ENCODE measurements at regions not wholly inside any gene's neighbourhood (a gene's known extent, or its start where the extent isn't known, plus 50 kb on each side); places are given as distances from the start of the nearest gene placed in this dataset.

DNA sequence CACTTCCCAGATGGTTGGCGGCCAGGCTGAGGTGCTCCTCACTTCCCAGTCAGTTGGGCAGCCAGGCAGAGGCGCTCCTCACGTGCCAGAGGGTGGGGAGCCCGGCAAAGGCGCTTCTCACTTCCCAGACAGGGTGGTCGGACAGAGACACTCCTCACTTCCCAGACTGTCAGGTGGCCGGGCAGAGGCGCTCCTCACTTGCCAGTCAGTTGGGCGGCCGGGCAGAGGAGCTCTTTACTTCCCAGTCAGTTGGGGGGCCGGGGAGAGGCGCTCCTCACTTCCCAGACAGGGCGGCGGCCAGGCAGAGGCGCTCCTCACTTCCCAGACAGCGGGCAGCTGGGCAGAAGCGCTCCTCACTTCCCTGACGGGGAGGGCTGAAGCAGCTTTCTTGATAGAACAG, 143.0 kb upstream of the ARID2 start:
- no peak for DNase-seq (ENCODE audit: low read depth in 1 of 2, low spot score in 1 of 2)

DNA sequence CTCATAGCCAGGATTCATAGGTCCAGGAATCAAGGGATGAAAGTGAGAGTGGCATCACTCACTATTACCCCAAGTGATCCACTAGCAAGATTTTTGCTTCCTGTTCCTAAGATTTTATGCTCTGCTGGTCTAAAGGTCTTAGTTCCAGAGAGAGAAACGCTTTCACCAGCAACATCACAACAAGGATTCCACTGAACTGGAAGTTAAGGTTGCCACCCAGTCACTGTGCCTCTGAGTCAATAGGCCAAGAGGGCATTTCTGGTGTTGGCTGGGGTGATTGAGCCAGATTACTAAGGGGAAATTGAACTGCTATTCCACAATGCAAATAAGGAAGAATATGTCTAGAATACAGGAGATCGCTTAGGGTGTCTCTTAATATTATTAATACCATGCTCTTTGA, 142.5 kb upstream of the ARID2 start:
- DNase-seq (ENCODE audit: low read depth in 1 of 2, low spot score in 1 of 2): no peak

DNA sequence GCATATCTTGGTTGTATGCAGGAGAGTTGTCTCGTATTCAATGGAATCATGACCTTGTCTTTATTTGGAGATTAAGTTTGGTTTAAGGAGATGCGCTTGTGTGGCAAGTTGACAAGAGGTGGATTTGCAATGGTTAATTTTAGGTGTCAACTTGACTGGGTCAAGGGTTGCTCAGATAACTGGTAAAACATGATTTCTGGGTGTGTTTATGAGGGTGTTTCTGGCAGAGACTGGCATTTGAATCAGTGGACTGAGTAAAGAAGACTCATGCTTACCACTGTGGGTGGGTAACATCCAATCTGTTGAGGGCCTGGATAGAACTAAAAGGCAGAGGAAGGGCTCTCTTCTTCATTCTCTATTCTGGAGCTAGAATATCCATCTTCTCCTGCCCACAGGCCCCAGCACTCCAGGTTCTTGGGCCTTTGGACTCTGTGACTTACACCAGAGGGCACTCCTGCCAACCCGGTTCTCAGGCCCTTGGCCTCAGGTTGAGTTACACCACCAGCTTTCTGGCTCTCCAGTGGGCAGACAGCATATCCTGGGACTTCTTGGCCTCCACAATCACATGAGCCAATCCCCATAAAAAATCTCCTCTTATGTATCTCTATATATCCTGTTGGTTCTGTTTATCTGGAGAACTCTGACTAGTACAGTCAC, 141.5 kb upstream of the ARID2 start:
- no peak for DNase-seq (ENCODE audit: low read depth in 1 of 2, low spot score in 1 of 2)

DNA sequence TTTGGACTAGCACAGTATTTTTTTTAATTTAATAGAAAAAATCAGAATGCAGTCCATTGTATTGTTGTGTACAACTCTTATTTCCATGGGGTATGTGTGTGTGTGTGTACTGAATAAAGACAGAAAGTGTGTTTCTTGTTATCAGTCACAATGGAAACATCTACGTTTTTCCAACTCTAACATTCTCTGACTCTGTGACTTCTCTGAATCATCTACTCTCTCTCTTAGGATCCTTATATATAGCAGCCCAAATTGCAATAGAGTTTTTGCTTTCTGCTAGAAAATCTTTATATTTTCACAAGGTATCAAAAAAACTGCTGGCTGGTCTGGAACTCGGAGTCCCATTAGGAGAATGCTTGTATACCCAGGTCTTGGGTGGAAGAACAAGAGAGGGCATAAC, 138.9 kb upstream of the ARID2 start:
- no peak for DNase-seq (ENCODE audit: low read depth in 1 of 2, low spot score in 1 of 2)

DNA sequence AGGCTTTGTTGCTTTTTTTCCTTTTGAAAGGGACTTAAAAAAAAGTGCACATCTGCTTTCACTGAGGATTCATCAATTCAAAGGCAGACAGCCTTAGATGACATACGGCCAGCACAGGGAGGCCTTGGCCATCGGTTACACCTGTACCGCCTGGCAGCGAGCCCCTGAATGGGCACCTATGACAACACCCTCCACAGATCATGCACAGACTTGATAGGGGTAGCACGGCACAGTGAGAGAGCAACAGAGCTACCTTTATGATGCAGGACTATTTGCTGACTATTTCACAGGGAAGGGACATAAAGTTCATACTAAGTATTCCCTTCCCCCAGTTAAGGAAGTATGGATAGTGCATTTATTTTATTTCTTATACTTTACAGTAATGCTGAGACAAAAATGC, 137.9 kb upstream of the ARID2 start:
- no peak for DNase-seq (ENCODE audit: low read depth in 1 of 2, low spot score in 1 of 2)

DNA sequence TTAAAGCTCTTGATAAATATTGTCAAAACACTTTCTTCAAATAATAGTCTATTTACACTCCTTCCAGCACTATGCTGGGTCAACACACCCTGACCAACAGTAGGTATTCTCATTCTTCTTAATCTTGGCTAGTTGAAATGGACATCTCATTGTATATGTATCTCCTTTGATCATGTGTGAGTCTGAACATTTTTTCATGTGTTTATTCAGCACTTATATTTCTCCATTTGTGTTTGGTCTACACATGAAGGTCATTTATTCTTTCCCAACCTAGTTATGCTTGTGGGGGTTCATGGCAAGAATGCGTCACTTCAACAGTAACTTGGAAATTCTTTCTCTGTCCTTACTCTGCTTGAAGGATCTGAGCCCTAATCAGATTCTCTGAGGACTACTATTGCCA, 133.1 kb upstream of the ARID2 start:
- no peak for DNase-seq (ENCODE audit: low read depth in 1 of 2, low spot score in 1 of 2)

DNA sequence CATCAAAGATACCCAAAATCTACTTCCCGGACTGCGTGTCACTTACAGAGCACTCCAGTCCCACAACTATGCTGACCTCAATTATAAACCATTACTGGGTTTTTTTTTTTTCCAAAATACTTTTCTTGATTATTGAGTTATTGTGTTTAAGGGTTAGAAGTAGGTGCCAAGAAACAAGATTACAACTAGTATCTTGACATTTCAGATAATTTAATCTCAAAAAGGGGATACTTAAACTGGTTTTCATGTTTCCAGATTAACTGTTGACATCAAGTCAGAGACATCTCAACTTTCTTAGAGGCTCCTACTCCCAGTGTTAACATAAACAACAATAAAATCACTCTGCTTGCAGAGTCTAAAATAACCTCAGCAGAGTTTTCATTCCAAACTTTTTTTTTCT, 131.2 kb upstream of the ARID2 start:
- DNase-seq (ENCODE audit: low read depth in 1 of 2, low spot score in 1 of 2): no peak

DNA sequence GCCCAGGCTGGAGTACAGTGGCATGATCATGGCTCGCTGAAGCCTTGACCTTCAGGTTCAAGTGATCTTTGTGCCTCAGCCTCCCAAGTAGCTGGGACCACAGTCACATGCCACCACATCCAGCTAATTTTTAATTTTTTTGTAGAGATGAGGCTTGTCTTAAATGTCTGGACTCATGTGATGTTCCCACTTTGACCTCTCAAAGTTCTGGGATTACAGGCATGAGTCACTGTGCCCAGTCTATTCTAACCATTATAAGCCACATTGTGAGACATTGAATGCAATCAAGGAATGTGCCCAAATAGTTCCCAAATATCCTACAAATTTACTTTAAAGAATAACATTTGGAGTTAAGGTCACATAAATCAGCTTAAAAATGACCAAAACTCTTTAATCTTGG, 130.7 kb upstream of the ARID2 start:
- DNase-seq (ENCODE audit: low read depth in 1 of 2, low spot score in 1 of 2): no peak

DNA sequence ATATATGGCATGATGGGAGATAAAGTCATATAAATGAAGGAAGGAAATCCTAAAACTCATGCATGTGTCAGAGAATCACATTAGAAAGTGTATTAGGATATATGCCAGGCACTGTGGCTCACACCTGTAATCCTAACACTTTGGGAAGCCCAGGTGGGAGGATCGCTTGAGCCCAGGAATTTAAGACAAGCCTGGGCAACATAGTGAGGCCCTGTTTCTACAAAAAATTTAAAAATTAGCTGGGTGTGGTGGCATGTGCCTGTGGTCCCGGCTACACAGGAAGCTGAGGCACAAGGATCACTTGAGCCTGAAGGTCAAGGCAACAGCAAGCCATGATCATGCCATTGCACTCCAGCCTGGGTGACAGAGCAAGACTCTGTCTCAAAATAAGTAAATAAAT, 130.3 kb upstream of the ARID2 start:
- no peak for DNase-seq (ENCODE audit: low read depth in 1 of 2, low spot score in 1 of 2)

DNA sequence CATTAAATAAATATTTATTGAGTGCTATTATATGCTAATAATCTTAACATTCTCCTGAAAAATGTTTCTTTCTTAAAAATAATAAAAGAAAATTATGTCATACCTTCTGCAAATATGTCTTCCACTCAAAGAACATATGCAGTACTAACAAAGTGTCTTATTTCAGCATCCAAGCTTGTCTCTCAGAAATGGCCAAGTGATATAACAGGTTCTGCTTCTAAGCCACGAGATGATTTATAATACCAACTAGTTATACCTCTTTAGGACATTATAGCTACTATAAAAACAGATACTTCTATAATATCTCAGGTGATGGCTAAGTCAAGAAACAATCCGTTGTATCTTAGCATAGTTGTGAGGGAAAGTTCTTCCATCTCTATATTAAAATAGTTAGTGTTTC, 128.1 kb upstream of the ARID2 start:
- DNase-seq (ENCODE audit: low read depth in 1 of 2, low spot score in 1 of 2): no peak

DNA sequence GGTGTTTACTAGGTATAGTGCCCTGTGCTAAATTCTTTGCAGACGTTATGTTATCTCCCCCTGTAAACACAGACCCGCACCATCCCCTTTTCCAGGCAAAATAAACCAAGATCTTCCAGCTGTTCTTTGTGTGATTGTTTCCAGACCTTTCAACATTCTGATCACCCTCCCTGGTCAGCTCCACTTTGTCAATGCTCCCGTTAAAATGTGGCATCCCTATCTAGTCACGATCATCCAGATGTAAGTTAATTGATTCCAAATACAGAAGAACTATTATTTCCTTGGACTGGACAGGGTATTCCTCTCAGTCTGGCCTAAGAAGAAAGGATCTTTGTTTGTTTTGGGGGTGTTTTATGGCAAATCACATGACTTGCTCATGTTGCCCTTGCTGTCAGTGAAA, 127.6 kb upstream of the ARID2 start:
- no peak for DNase-seq (ENCODE audit: low read depth in 1 of 2, low spot score in 1 of 2)

DNA sequence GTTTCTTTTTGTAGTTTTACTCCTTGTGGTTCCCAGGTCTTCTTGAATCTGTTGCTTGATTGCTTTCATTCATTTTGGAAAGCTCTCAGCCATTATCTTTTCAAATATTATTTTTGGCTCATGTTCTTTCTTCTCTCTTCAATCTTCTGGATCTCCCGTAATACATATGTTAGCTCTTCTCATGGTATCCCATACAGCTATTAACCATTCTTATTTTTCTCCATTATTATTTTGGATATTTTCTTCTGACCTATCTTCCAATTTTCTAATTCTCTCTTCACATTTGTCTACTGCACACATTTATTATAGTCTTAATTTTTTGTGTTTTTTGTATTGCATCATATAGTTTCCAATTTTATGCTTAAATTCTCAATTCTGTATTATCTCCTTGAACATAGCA, 123.9 kb upstream of the ARID2 start:
- no peak for DNase-seq (ENCODE audit: low read depth in 1 of 2, low spot score in 1 of 2)

DNA sequence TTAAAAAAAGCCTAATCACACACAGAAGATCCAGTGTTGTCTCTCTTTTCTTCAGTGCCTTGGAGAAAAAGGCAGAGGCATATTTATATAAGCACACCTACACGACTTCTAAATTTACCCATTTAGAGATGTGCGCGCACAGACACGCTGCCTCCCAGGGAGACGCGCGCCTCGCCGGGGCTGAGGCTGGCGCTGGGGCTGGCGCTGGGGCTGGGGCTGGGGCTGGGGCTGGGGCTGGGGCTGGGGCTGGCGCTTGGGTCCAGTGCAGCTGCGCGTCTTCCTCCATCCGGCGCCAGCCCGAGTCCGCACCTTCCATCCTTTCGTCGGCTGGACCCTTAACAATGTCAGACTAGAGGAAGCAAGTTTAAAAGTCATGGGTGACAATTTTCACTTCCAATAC, 118.4 kb upstream of the ARID2 start:
- DNase-seq (ENCODE audit: low read depth in 1 of 2, low spot score in 1 of 2): no peak

DNA sequence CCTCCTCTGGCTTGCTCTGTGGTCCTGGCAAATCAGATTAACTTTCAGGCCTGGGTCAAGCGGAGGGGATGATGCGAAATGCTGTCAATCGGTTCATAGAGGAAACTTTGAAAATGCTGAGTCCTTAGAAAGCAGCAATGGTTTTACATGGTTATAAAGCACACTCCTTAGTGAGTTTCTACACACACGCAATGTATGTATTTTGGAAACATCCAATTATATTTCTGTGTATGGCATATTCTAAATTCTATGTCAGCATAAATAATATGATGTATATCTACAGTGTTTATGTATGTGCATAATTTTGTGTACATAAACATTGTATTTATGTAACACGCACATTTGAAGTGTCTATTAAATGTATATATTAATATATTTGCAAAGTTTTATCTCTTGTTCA, 118.0 kb upstream of the ARID2 start:
- no peak for DNase-seq (ENCODE audit: low read depth in 1 of 2, low spot score in 1 of 2)

DNA sequence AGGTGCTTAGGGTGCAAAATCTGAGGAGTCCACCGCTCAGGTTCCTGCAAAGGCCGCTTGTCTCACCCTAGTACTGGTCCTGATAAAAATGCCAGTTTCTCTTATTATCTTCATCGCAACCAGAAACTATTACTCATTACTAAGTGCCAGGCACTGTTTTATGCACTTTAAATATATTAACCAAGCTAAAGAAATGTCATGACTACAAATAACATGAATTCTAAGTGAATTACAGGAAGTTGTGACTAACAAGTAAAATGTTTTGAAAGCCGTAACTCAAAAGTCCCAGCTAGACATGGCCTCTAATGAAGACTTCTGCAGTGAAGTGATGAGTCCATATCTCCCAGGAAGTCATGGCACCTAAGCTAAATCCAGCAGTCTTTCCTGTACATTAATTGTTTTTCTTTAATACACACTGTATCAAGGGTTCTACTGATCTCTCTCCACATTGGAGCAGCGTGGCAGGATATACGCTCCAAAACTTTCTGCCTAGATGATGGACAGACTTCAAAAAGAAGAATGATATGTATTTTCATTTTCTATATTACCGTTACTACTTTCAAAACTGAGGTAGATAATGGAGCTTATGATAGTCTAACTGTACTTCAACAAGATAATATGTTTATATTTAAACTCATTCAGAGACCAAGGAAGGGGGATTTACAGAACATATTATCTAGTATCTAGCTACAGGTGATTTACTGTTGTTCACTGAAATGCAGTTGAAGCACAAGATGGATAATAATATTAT, 117.3 kb upstream of the ARID2 start:
- no peak for DNase-seq (ENCODE audit: low read depth in 1 of 2, low spot score in 1 of 2)

DNA sequence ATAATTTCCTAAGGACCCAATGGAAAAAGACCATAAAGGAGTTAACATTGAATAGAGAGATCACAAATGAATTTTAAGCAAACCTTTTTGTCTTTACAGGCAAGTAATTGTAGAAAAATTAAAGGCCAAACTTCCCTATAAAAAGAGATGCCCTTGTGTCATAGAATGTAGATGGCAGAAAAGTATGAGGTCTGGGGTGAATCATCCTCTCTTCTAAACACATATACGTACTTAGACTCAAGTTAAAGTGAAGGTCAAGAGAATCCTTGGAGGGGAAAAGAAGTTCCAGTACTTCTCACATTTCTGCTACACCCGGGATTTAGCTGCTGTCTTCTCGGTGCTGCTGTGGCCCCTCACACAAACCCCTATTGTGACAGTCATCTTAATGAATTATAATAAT, 116.2 kb upstream of the ARID2 start:
- DNase-seq (ENCODE audit: low read depth in 1 of 2, low spot score in 1 of 2): no peak

DNA sequence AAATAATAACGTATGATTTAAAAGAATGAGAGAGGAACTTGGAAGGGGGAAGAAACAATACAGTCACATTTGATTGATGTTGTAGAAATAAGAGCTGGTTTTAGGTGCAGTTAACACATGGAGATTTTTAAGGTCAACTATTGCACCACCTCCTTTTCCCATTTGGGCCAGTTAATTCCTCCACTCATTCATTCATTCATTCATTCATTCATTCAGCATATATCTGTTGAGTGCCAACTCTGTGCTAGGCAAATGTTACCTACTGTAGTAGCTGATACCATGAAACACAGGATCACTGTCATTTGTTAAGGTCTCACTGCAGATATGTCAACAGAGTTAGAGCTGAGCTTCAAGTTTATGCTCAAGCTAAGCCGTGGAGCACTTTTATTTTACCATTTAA, 115.7 kb upstream of the ARID2 start:
- no peak for DNase-seq (ENCODE audit: low read depth in 1 of 2, low spot score in 1 of 2)

DNA sequence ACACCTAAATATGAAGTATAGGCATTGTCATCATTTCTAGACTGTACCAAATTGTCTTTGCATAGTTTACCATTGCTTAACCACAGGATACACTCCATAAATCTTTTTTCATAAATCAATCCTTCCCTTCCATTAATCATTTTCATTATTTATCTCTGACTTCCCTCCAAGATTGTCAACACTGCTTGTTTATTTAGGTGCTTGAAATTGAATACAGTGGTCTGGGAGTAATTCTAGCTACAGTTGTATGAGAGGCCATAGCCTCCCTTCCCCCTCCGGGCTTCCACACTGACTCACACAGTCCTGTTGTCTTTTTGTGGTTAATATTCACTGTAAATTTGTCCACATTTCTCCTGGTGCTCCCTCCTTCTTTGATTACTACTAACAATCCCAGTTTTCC, 114.2 kb upstream of the ARID2 start:
- DNase-seq (ENCODE audit: low read depth in 1 of 2, low spot score in 1 of 2): no peak

DNA sequence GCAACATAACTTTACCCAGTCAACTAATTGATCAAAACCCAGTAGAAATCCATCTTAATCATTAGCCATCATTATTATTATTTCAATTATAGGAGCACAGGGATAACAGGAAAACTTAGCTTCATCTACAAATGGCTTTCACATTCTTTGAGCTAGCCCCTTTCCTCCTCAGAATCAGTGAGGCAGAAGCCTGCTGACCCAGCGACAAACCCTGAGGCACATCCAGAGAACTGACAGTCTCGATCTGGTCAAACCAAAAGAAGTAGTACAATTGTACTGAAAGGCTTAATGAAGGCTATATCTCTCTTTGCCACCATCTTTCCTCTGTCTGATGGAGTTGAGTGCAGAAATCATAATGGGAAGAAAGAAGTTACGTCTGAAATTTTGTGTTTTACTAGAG, 109.8 kb upstream of the ARID2 start:
- no peak for DNase-seq (ENCODE audit: low read depth in 1 of 2, low spot score in 1 of 2)

DNA sequence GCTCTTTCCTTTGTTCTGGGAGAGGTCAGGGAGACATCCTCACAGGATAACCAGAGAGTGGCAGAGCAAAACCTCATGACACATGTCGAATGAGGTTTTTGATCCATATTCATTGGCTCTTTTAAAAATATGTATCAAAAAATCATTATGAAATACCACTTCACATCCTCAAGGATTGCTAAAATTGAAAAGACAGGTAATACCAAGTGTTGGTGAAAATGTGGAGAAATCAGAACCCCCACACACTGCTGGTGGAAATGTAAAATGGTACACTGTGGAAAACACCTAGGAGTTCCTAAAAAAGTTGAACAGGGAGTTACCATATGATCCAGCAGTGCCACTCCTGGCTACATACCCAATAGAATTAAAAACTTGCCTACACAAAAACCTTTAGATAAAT, 107.8 kb upstream of the ARID2 start:
- DNase-seq (ENCODE audit: low read depth in 1 of 2, low spot score in 1 of 2): no peak

DNA sequence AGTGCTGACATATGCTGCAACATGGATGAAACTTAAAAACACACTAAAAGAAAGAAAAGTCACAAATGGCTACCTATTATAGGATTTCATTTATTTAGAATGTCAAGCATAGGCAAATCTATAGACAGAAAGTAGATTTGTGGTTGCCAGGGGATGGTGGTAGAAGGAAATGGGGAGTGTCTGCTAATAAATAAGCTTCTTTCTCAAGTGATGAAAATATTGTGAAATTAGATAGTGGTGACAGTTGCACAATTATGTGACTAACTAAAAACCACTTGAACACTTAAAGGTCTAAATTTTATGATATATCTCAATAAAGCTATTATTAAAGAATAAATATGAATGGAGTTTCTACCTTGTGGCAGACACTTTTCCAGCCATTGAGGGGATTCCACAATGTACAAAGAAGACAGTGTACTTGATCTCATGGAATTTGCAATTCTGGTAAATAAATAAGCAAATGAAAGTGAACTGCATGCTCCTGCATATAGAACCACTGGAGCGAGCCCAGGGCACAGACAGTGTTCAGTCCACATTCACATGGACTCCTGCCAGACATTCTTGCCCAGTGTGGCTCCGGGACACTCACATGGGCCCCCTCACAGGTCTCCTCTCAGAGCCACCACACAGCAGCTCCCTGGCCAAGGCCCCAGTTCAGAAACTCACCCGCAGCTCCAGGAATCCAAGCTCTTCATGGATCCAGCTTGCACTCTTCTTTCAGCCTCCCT, 107.1 kb upstream of the ARID2 start:
- no peak for DNase-seq (ENCODE audit: low read depth in 1 of 2, low spot score in 1 of 2)

DNA sequence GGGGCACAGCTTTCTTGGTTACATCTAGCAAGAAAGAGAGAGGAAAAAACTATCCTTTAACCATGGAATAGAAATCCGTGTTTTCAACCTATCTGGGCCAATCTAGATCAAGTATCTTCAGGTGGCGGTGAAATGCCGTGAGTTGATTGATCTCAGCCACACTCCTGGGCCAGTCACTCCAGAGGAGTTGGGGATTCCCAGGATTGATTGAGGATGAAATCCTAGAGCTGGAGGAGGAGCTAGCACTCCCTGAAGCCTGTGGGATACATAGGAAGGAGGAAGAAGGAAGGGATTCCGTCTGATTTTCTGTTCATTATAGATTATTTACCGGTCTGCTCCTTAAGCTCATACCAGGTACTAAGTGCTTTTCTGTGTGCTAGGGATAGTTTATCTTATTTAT, 106.3 kb upstream of the ARID2 start:
- no peak for DNase-seq (ENCODE audit: low read depth in 1 of 2, low spot score in 1 of 2)

DNA sequence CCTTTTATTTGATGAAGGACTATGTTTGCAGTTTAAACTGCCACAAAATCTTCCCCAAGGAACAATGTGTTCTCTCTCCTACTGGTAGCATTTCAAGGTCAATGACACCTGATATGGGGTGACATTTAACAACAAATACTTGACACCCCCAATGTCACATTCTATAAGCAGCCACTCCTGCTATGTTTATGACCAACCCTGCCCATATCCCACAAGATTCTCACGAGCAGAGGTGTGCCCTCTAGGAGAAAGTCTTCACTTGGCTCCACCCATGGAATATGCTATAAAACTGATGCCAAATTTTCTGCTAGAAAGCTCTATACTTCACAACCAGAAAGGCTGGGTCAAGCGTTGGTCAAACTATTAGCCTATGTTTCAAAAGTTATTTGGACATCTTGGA, 105.6 kb upstream of the ARID2 start:
- no peak for DNase-seq (ENCODE audit: low read depth in 1 of 2, low spot score in 1 of 2)

Measured in stimulated activated CD4-positive, alpha-beta T cell treated with anti-CD3 and anti-CD28 coated beads, Interleukin-15, amount 100 ng/mL, for 1 hour (primary cell).